ENCODE measurements at regions not wholly inside any gene's neighbourhood (a gene's known extent, or its start where the extent isn't known, plus 50 kb on each side); places are given as distances from the start of the nearest gene placed in this dataset.

GRCh38 chr2:118177318-118177717, 89.0 kb downstream of the INSIG2 start:
- no peak for DNase-seq (ENCODE audit: low read depth)
- no peak overlapping the region for H3K4me3 ChIP-seq (replicated peaks; ENCODE audit: low read depth, low read length)
- TF ChIP-seq, protein P1, sequence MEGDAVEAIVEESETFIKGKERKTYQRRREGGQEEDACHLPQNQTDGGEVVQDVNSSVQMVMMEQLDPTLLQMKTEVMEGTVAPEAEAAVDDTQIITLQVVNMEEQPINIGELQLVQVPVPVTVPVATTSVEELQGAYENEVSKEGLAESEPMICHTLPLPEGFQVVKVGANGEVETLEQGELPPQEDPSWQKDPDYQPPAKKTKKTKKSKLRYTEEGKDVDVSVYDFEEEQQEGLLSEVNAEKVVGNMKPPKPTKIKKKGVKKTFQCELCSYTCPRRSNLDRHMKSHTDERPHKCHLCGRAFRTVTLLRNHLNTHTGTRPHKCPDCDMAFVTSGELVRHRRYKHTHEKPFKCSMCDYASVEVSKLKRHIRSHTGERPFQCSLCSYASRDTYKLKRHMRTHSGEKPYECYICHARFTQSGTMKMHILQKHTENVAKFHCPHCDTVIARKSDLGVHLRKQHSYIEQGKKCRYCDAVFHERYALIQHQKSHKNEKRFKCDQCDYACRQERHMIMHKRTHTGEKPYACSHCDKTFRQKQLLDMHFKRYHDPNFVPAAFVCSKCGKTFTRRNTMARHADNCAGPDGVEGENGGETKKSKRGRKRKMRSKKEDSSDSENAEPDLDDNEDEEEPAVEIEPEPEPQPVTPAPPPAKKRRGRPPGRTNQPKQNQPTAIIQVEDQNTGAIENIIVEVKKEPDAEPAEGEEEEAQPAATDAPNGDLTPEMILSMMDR (IDR thresholded peaks at IDR 0.05; ENCODE audit: low read length, missing control alignments) = no peak

DNA sequence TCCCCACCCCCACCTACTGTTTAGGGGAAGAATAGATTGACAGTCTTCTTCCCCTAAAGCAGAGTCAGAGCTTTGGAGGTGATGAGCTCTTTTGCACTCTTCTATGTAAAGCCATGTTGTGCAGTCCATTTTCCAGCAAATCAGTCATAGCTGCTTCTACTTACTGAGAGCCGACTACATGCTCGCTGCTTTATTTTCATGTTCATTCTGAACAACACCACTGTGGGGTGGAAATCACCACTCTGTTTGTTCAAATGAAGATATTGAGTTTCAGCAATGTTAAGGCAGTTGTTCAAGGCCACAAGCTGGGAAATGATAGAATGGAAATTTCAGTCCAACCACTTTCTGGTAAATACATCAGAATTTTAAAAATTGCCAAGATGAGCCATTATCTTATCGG, 88.3 kb downstream of the INSIG2 start:
- H3K4me3 ChIP-seq (replicated peaks; ENCODE audit: low read depth, low read length) = no peak overlapping the region
- DNase-seq (ENCODE audit: low read depth) = no peak
- TF ChIP-seq, protein P1 (IDR thresholded peaks at IDR 0.05; ENCODE audit: low read length, missing control alignments) = no peak

DNA sequence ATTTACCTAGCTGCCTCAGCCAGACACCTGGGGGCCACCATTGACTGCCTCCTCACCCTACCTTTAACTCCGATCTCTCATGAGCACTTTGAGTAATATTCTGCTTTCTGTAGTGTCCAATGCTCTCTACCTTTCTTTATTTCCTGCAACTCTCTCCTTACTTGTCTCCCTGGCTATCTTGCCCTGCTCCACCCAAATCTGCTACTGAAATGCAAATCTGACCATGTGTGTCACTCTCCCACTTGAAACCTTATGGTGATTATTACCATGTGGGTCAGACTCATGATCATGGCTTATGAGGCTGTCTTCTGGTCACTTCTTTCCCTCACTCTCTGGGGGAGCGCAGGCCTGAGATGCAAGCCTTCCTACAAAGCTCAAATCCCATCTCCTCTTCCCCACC, 83.3 kb downstream of the INSIG2 start:
- TF ChIP-seq, protein P1 (IDR thresholded peaks at IDR 0.05; ENCODE audit: low read length, missing control alignments) = no peak
- no peak for DNase-seq (ENCODE audit: low read depth)
- no peak overlapping the region for H3K4me3 ChIP-seq (replicated peaks; ENCODE audit: low read depth, low read length)

- TF ChIP-seq, protein P1 (IDR thresholded peaks at IDR 0.05; ENCODE audit: low read length, missing control alignments) = no peak
- no peak overlapping the region for H3K4me3 ChIP-seq (replicated peaks; ENCODE audit: low read depth, low read length)
- no peak for DNase-seq (ENCODE audit: low read depth)
Measured at GRCh38 chr2:118169359-118170005, 81.2 kb downstream of the INSIG2 start.

DNA sequence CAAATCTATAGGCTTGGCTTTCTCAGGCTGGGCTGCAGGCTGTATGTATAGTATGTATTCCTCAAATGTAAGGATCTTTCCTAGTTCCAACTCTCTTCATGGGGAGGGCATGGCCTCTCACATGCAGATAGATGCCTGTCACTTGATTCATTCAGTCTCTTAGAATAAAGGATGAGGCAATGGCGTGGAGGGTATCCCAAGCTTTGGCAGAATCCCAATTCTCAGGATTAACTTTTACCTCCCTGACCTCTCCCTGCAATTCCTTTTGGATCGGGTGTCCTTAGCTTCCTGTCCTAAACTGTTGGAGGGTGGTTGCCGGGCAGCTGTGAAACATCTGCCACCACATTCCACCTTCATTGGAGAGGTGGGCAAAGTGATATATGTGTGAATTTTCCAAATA, 80.3 kb downstream of the INSIG2 start:
- TF ChIP-seq, protein P1 (IDR thresholded peaks at IDR 0.05; ENCODE audit: low read length, missing control alignments) = no peak
- H3K4me3 ChIP-seq (replicated peaks; ENCODE audit: low read depth, low read length) = no peak overlapping the region
- no peak for DNase-seq (ENCODE audit: low read depth)

DNA sequence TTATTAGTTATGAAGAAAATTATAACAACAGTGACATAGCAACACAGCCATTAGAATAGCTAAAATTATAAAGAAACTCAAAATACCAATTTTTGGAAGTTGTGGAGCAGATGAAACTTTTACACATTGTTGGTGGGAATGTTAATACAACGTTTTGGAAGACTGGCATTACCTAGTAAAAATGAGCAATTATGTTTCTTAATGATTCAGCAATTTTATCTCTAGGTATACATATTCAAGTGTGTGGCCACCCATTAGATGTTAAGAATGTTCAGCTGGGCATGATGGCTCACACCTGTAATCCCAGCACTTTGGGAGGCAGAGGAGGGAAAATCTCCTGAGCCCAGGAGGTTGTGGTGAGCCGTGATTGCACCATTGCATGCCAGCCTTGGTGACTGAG, 78.8 kb downstream of the INSIG2 start:
- TF ChIP-seq, protein P1 (IDR thresholded peaks at IDR 0.05; ENCODE audit: low read length, missing control alignments) = no peak
- no peak for DNase-seq (ENCODE audit: low read depth)
- H3K4me3 ChIP-seq (replicated peaks; ENCODE audit: low read depth, low read length) = no peak overlapping the region

DNA sequence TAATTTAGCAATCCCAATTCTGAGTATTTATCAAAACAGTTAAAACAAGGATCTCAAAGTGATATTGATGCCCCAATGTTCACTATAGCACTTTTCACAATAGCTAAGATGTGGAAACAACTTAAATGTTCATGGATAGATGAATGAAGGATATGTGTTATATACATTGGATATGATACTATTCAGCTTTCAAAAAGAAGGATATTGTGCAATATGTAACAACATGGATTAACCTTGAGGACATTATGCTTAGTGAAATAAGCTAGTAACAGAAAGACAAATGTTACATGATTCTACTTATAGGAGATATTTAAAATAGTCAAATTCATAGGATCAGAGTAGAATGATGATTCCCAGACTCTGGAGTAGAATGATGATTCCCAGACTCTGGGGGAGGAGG, 78.0 kb downstream of the INSIG2 start:
- no peak for DNase-seq (ENCODE audit: low read depth)
- TF ChIP-seq, protein P1 (IDR thresholded peaks at IDR 0.05; ENCODE audit: low read length, missing control alignments) = no peak
- H3K4me3 ChIP-seq (replicated peaks; ENCODE audit: low read depth, low read length) = no peak overlapping the region

Data from fibroblast of pulmonary artery (primary cell).